ENCODE measurements at regions not wholly inside any gene's neighbourhood (a gene's known extent, or its start where the extent isn't known, plus 50 kb on each side); places are given as distances from the start of the nearest gene placed in this dataset.

- H3K4me1 ChIP-seq, result no peaks in the 10 kb centered on the region
- no peak for TF ChIP-seq POLR2AphosphoS5 (IDR thresholded peaks at IDR 0.05; ENCODE audit: insufficient read depth in 1 of 2, low read depth in 1 of 2)
- TF ChIP-seq CTCF (IDR thresholded peaks at IDR 0.05), result no peak
- no peak for TF ChIP-seq POLR2A (IDR thresholded peaks at IDR 0.05)
- H3K36me3 ChIP-seq, result no peaks in the 10 kb centered on the region
- intact Hi-C loops (cut with DNase I), result no loop called here
- no peaks in the 10 kb centered on the region for H3K9me3 ChIP-seq
- H3K27ac ChIP-seq, result no peak overlapping the region
- DNase-seq (ENCODE audit: extremely low spot score in 2 of 2), result peak in 1 of 2 donors; percentile 40
- H3K4me3 ChIP-seq, result no peak overlapping the region
- H3K27me3 ChIP-seq, result no peaks in the 10 kb centered on the region
These were observed 84.6 kb upstream of the PFN2 start for GRCh38 chr3:150055332-150055731.

- no peaks in the 10 kb centered on the region for H3K36me3 ChIP-seq
- TF ChIP-seq POLR2AphosphoS5 (IDR thresholded peaks at IDR 0.05; ENCODE audit: insufficient read depth in 1 of 2, low read depth in 1 of 2) (no peak), POLR2A (IDR thresholded peaks at IDR 0.05) (no peak), CTCF (IDR thresholded peaks at IDR 0.05) (no peak)
- H3K27me3 ChIP-seq, result no peaks in the 10 kb centered on the region
- no peak overlapping the region for H3K27ac ChIP-seq
- H3K4me1 ChIP-seq, result no peaks in the 10 kb centered on the region
- DNase-seq (ENCODE audit: extremely low spot score in 2 of 2), result peak in 1 of 2 donors; percentile 52
- intact Hi-C loops (cut with DNase I), result no loop called here
- H3K9me3 ChIP-seq, result no peaks in the 10 kb centered on the region
- H3K4me3 ChIP-seq, result no peak overlapping the region
These were observed 83.9 kb upstream of the PFN2 start for GRCh38 chr3:150054635-150055034.

- intact Hi-C loops (cut with DNase I), result no loop called here
- no peaks in the 10 kb centered on the region for H3K4me1 ChIP-seq
- TF ChIP-seq POLR2AphosphoS5 (IDR thresholded peaks at IDR 0.05; ENCODE audit: insufficient read depth in 1 of 2, low read depth in 1 of 2) (no peak), CTCF (IDR thresholded peaks at IDR 0.05) (no peak), POLR2A (IDR thresholded peaks at IDR 0.05) (no peak)
- DNase-seq (ENCODE audit: extremely low spot score in 2 of 2), result peak in 1 of 2 donors; percentile 16
- H3K27me3 ChIP-seq, result no peaks in the 10 kb centered on the region
- no peak overlapping the region for H3K27ac ChIP-seq
- no peak overlapping the region for H3K4me3 ChIP-seq
- no peaks in the 10 kb centered on the region for H3K9me3 ChIP-seq
- H3K36me3 ChIP-seq, result no peaks in the 10 kb centered on the region
These were observed 79.8 kb upstream of the PFN2 start for GRCh38 chr3:150050510-150050909.

- no peak for TF ChIP-seq CTCF (IDR thresholded peaks at IDR 0.05)
- TF ChIP-seq POLR2A (IDR thresholded peaks at IDR 0.05), result no peak
- no peak for TF ChIP-seq POLR2AphosphoS5 (IDR thresholded peaks at IDR 0.05; ENCODE audit: insufficient read depth in 1 of 2, low read depth in 1 of 2)
- Histone ChIP-seq H3K4me1 (no peaks in the 10 kb centered on the region), H3K9me3 (no peaks in the 10 kb centered on the region), H3K27ac (no peak overlapping the region), H3K36me3 (no peaks in the 10 kb centered on the region), H3K27me3 (no peaks in the 10 kb centered on the region), H3K4me3 (no peak overlapping the region)
- DNase-seq (ENCODE audit: extremely low spot score in 2 of 2), result no peak
- intact Hi-C loops (cut with DNase I), result no loop called here
These were observed 78.6 kb upstream of the PFN2 start for GRCh38 chr3:150049317-150049716.

- H3K4me3 ChIP-seq, result no peak overlapping the region
- intact Hi-C loops (cut with DNase I), result no loop called here
- no peak overlapping the region for H3K27ac ChIP-seq
- no peak for DNase-seq (ENCODE audit: extremely low spot score in 2 of 2)
- no peak for TF ChIP-seq CTCF (IDR thresholded peaks at IDR 0.05)
- no peak for TF ChIP-seq POLR2A (IDR thresholded peaks at IDR 0.05)
- no peak for TF ChIP-seq POLR2AphosphoS5 (IDR thresholded peaks at IDR 0.05; ENCODE audit: insufficient read depth in 1 of 2, low read depth in 1 of 2)
- no peaks in the 10 kb centered on the region for H3K4me1 ChIP-seq
- H3K27me3 ChIP-seq, result no peaks in the 10 kb centered on the region
- H3K36me3 ChIP-seq, result no peaks in the 10 kb centered on the region
- peaks cover 5% of the 10 kb centered on the region for H3K9me3 ChIP-seq
These were observed 71.2 kb upstream of the PFN2 start for GRCh38 chr3:150041877-150042276.
